ENCODE measurements at regions not wholly inside any gene's neighbourhood (a gene's known extent, or its start where the extent isn't known, plus 50 kb on each side); places are given as distances from the start of the nearest gene placed in this dataset.
A peak's percentile ranks its signal among the peaks of the same experiment; 100 is the strongest.

GRCh38 chr20:10771435-10772140, 97.8 kb upstream of the JAG1 start:
- Histone ChIP-seq H3K27ac (ENCODE audit: extremely low read length, insufficient read depth, low read length) (no peak overlapping the region), H3K4me1 (ENCODE audit: insufficient read depth, low read length) (no peaks in the 10 kb centered on the region), H3K4me3 (replicated peaks in 1 of 3; ENCODE audit: insufficient read depth in 1 of 3, low read depth in 2 of 3, low read length in 3 of 3) (no peak overlapping the region), H3K4me2 (ENCODE audit: low read depth, low read length) (no peak overlapping the region), H2AFZ (ENCODE audit: low read length) (no peak overlapping the region), H4K20me1 (ENCODE audit: insufficient read depth, low read length) (no peaks in the 10 kb centered on the region), H3K9me3 (ENCODE audit: low read length) (no peaks in the 10 kb centered on the region), H3K79me2 (ENCODE audit: insufficient read depth, low read length) (no peaks in the 10 kb centered on the region), H3K9ac (ENCODE audit: insufficient read depth, low read depth, low read length) (no peak overlapping the region), H3K27me3 (ENCODE audit: control insufficient read depth in 1 of 2, insufficient read depth in 2 of 2, low read length in 2 of 2) (no peaks in the 10 kb centered on the region; a peak in 1 of 5 replicates), H3K36me3 (replicated peaks in 1 of 2; ENCODE audit: control insufficient read depth in 1 of 2, insufficient read depth in 2 of 2, low read length in 2 of 2) (no peaks in the 10 kb centered on the region)
- BruUV-seq (replicated peaks), result no TSS peak
- intact Hi-C loops (cut with micrococcal nuclease; ENCODE audit: unreplicated experiment) (no loop called here), in situ Hi-C loops (cut with HindIII; ENCODE audit: extremely low pct_ligation_motif_present, low pct_unique_long_range_greater_than_20kb) (no loop called here)
- DNase-seq (ENCODE audit: low spot score) (no peak), ATAC-seq (no peak), FAIRE-seq (no peak)
- 0% methylated on average over 1 of the region's 1 CpG for WGBS (ENCODE audit: low lambda C conversion rate)
- POLR2A ChIA-PET, result no interaction called here
- CTCF ChIA-PET (ENCODE audit: low intra/inter-chr PET ratio, low total read pairs), result no interaction called here
- TF ChIP-seq BHLHE40 (IDR thresholded peaks at IDR 0.05; ENCODE audit: low read length) (no peak), ZNF737 (CRISPR knock-in tag; IDR thresholded peaks at IDR 0.05; ENCODE audit: borderline replicate concordance) (no peak), CREB1 (IDR thresholded peaks at IDR 0.05) (peak; percentile 61), CREB1 (CRISPR knock-in tag; IDR thresholded peaks at IDR 0.05) (no peak), ATF7 (IDR thresholded peaks at IDR 0.05) (peak; percentile 87), ATF7 (CRISPR knock-in tag; IDR thresholded peaks at IDR 0.05) (no peak)

- Histone ChIP-seq H3K27me3 (ENCODE audit: control insufficient read depth in 1 of 2, insufficient read depth in 2 of 2, low read length in 2 of 2) (no peaks in the 10 kb centered on the region; a peak in 2 of 5 replicates), H3K4me2 (ENCODE audit: low read depth, low read length) (no peak overlapping the region), H3K79me2 (ENCODE audit: insufficient read depth, low read length) (no peaks in the 10 kb centered on the region), H4K20me1 (ENCODE audit: insufficient read depth, low read length) (no peaks in the 10 kb centered on the region), H3K9me3 (ENCODE audit: low read length) (no peaks in the 10 kb centered on the region), H3K27ac (ENCODE audit: extremely low read length, insufficient read depth, low read length) (no peak overlapping the region), H3K4me3 (replicated peaks in 1 of 3; ENCODE audit: insufficient read depth in 1 of 3, low read depth in 2 of 3, low read length in 3 of 3) (no peak overlapping the region), H3K9ac (ENCODE audit: insufficient read depth, low read depth, low read length) (no peak overlapping the region), H2AFZ (ENCODE audit: low read length) (no peak overlapping the region), H3K36me3 (replicated peaks in 1 of 2; ENCODE audit: control insufficient read depth in 1 of 2, insufficient read depth in 2 of 2, low read length in 2 of 2) (no peaks in the 10 kb centered on the region), H3K4me1 (ENCODE audit: insufficient read depth, low read length) (no peaks in the 10 kb centered on the region)
- no peak for ATAC-seq
- no peak for DNase-seq (ENCODE audit: low spot score)
- WGBS (ENCODE audit: low lambda C conversion rate), result 17% methylated on average over 1 of the region's 1 CpG
- ChIA-PET CTCF (ENCODE audit: low intra/inter-chr PET ratio, low total read pairs) (no interaction called here), POLR2A (no interaction called here)
- no peak for FAIRE-seq
- no TSS peak for BruUV-seq (replicated peaks)
- TF ChIP-seq ZNF883 (CRISPR knock-in tag; IDR thresholded peaks at IDR 0.05; ENCODE audit: not compliant biosample characterization) (no peak), ATF7 (IDR thresholded peaks at IDR 0.05) (0 out of 2 replicates have a peak, but pooled peaks have one; percentile 22), ATF7 (CRISPR knock-in tag; IDR thresholded peaks at IDR 0.05) (no peak), ZBTB34 (CRISPR knock-in tag; IDR thresholded peaks at IDR 0.05) (no peak), MBNL3 (CRISPR knock-in tag; conservative IDR thresholded peaks at IDR 0.05) (no peak)
- in situ Hi-C loops (cut with HindIII; ENCODE audit: extremely low pct_ligation_motif_present, low pct_unique_long_range_greater_than_20kb), result no loop called here
- intact Hi-C loops (cut with micrococcal nuclease; ENCODE audit: unreplicated experiment), result no loop called here
Measured at GRCh38 chr20:10774357-10774943, 100.7 kb upstream of the JAG1 start.
